HFF-Myc (cell line): ENCODE measurements at regions not wholly inside any gene's neighbourhood (a gene's known extent, or its start where the extent isn't known, plus 50 kb on each side); places are given as distances from the start of the nearest gene placed in this dataset.

Source experiments
- DNase-seq: peaks from one replicate; pipeline ENCODE4 v3.0.0-alpha.2; 2011; ENCODE audit warnings: low read depth; ENCODE audit errors: extremely low read depth
- H3K4me3 ChIP-seq: replicated peaks from 2 replicates; pipeline ENCODE4 v1.5.1; 2011; ENCODE audit warnings: low read depth, mild to moderate bottlenecking, control low read depth, low read length
- CTCF ChIP-seq: IDR thresholded peaks from 2 replicates; pipeline ENCODE4 v1.5.1; 2012; ENCODE audit warnings: mild to moderate bottlenecking, low read depth, low read length, control low read depth; ENCODE audit errors: missing control alignments

GRCh38 chr9:118554987-118555386 is 814.2 kb downstream of the BRINP1 start:
- no peak for DNase-seq
- H3K4me3 ChIP-seq: no peak overlapping the region
- no peak for TF ChIP-seq CTCF

GRCh38 chr9:118558026-118558425 is 811.2 kb downstream of the BRINP1 start:
- TF ChIP-seq CTCF: no peak
- DNase-seq: no peak

GRCh38 chr9:118558891-118559290 is 810.3 kb downstream of the BRINP1 start:
- no peak for DNase-seq
- H3K4me3 ChIP-seq: no peak overlapping the region
- TF ChIP-seq CTCF: no peak

More at GRCh38 chr9:118558026-118558425, 811.2 kb downstream of the BRINP1 start:
- H3K4me3 ChIP-seq: no peak overlapping the region

- TF ChIP-seq CTCF: no peak
- no peak for DNase-seq
- H3K4me3 ChIP-seq: no peak overlapping the region
These were observed 808.2 kb downstream of the BRINP1 start for GRCh38 chr9:118561051-118561450.

GRCh38 chr9:118563677-118564076 is 805.6 kb downstream of the BRINP1 start:
- no peak for TF ChIP-seq CTCF
- H3K4me3 ChIP-seq: no peak overlapping the region
- no peak for DNase-seq

- no peak overlapping the region for H3K4me3 ChIP-seq
- TF ChIP-seq CTCF: no peak
These were observed 801.4 kb downstream of the BRINP1 start for GRCh38 chr9:118567861-118568260.

GRCh38 chr9:118568704-118569103 is 800.5 kb downstream of the BRINP1 start:
- TF ChIP-seq CTCF: no peak
- H3K4me3 ChIP-seq: no peak overlapping the region

More at GRCh38 chr9:118567861-118568260, 801.4 kb downstream of the BRINP1 start:
- DNase-seq: no peak

More at GRCh38 chr9:118568704-118569103, 800.5 kb downstream of the BRINP1 start:
- DNase-seq: no peak
